Memory B cell (primary cell): ENCODE measurements at regions not wholly inside any gene's neighbourhood (a gene's known extent, or its start where the extent isn't known, plus 50 kb on each side); places are given as distances from the start of the nearest gene placed in this dataset.

Experiments
- ATAC-seq: fragments of 150-1000 bp; cut with Tn5 transposase; 2 replicates; pipeline ENCODE4 v1.10.0; 2021; ENCODE audit warnings: low read depth, mild to moderate bottlenecking, moderate library complexity
- DNase-seq, 2 donors: peaks; one replicate each; pipeline ENCODE4 v3.0.0; 2022; ENCODE audit warnings: low spot score in 2 of 2
- H3K27ac Mint-ChIP-seq: one replicate; pipeline ENCODE4 v1.8.0; 2022; ENCODE audit warnings: mild to moderate bottlenecking, moderate library complexity, mixed read lengths
- H3K27me3 Mint-ChIP-seq: one replicate; pipeline ENCODE4 v1.8.0; 2022; ENCODE audit warnings: mixed read lengths
- H3K36me3 Mint-ChIP-seq: one replicate; pipeline ENCODE4 v1.8.0; 2022; ENCODE audit warnings: mild to moderate bottlenecking, mixed read lengths
- H3K4me1 Mint-ChIP-seq: one replicate; pipeline ENCODE4 v1.8.0; 2022; ENCODE audit warnings: mixed read lengths
- H3K4me3 Mint-ChIP-seq: one replicate; pipeline ENCODE4 v1.8.0; 2022; ENCODE audit warnings: mild to moderate bottlenecking, moderate library complexity, mixed read lengths
- H3K9me3 Mint-ChIP-seq: one replicate; pipeline ENCODE4 v1.8.0; 2022; ENCODE audit warnings: mixed read lengths

DNA sequence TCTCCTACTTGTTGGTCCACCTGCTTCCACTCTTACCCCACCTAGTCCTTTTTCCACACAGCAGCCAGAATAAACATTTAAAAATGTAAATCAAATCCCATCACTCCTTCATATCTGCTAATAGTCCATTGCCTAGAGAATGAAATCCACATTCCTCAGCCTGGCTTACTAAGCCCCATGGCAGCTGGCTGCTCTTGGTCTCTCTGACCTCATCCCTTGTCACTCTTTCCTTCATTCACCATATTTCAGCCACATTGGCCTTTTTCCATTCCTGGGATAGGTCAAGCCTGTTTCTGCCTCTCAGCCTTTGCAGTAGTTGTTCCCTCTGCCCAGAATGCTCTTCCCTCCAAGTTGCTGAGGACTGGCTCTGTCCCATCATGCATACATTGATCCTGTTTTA is 512.8 kb downstream of the INSC start:
- Mint-ChIP-seq H3K36me3 (no peaks in the 10 kb centered on the region), H3K4me1 (no peaks in the 10 kb centered on the region), H3K27ac (no peak overlapping the region), H3K9me3 (peaks cover 2% of the 10 kb centered on the region), H3K27me3 (peaks cover 4% of the 10 kb centered on the region), H3K4me3 (no peak overlapping the region)
- no peak for ATAC-seq
- no peak for DNase-seq

DNA sequence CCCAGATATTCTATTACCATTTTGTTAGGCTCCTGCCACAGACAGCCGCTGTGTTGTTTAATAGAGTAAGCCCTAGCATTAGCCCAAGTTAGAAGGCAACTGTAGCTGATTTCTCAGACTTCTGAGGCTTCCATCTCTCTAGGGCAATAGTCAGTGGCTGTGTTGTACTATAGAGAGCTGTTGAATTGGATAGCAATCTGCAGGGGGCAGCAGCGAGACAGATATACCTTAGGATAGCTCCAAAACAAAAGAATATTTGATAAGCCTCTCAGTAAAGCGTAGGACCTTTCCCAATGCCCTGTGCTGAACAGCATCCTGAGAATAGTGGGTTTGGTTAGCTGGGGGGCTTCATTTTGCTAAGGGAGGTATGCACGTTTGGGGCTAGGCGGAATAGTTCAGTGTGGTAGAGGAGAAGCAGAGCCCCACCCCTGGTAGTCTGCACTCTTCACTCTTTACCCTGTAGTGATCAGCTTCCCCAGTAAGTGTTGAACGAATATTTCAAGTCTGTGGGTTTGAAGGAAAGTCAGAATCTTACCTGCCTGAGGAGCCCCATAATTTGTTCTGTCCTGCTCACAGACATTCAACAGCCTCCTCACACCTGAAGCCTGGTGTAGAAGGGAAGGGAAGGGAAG is 515.1 kb downstream of the INSC start:
- DNase-seq (no peak), ATAC-seq (no peak)
- no peaks in the 10 kb centered on the region for H3K36me3 Mint-ChIP-seq
- H3K4me3 Mint-ChIP-seq = no peak overlapping the region
- no peaks in the 10 kb centered on the region for H3K4me1 Mint-ChIP-seq
- H3K9me3 Mint-ChIP-seq = peaks cover 2% of the 10 kb centered on the region
- H3K27me3 Mint-ChIP-seq = peaks cover 4% of the 10 kb centered on the region
- no peak overlapping the region for H3K27ac Mint-ChIP-seq

DNA sequence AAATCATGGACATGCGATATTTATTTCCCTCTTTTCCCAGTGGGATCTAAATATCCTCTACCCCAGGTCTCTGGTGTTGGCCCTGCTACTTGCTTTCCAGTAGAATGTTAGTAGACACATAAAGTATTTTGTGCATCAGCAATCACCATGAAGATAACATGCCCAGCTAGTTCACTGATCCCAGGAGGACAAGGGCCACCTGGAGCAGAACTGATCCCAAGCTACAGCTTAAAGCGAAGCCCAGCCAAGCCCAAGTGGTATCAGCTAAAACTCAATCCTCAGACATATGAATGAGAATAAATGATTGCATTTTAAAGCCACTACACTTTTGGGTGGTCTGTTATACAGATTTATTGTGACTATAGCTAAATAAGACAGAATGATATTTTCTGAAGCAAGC is 516.2 kb downstream of the INSC start:
- no peaks in the 10 kb centered on the region for H3K36me3 Mint-ChIP-seq
- DNase-seq = no peak
- no peak overlapping the region for H3K4me3 Mint-ChIP-seq
- peaks cover 2% of the 10 kb centered on the region for H3K9me3 Mint-ChIP-seq
- ATAC-seq = no peak
- peaks cover 4% of the 10 kb centered on the region for H3K27me3 Mint-ChIP-seq
- H3K4me1 Mint-ChIP-seq = no peaks in the 10 kb centered on the region
- H3K27ac Mint-ChIP-seq = no peak overlapping the region

DNA sequence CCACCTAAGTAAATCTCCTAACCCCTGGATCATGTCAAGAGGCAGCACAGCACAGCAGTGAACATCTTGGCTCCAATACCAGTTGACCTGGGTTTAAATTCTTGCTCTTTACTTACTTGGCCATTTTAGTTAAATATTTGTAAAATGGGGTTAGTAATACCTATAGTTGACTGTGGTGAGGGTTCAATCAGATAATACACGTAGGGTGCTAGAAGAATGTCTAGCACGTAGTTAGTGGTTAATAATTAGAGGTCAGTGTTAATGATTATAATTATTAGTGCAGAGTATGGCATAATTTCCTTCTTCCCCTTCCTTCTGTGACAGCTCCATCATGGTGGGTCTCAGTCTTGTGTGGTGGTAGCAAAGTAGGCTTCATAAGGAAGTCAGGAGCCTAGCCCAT is 520.8 kb downstream of the INSC start:
- ATAC-seq (no peak), DNase-seq (no peak)
- Mint-ChIP-seq H3K27me3 (no peaks in the 10 kb centered on the region), H3K4me1 (no peaks in the 10 kb centered on the region), H3K4me3 (no peak overlapping the region), H3K9me3 (peaks cover 2% of the 10 kb centered on the region), H3K27ac (no peak overlapping the region), H3K36me3 (no peaks in the 10 kb centered on the region)

DNA sequence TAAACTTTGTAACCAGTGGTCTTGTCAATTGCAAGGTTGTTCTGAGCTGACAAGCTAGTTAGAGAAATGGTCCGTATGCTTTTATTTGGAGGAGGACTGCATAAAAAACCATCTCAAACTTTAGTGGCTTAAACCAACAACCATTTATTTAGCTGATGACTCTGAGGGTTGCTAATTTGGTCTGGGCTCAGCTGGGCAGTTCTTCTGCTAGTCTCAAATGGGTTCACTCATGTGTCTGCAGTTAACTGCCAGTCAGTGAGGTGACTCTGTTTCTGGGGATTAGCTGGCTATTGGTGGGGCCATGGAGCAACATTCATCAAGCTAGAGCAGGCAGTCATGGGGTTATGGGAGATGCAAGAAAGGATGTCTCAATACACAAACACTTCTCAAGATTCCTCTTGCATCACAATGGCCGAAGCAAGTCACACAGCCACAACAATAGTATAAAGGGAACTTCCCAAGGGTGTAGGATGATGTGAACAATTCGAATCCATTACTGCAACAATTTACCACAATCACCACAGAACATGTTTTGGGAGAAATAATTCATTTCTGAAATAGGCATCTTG is 521.9 kb downstream of the INSC start:
- Mint-ChIP-seq H3K27ac (no peak overlapping the region), H3K9me3 (peaks cover 2% of the 10 kb centered on the region), H3K4me1 (no peaks in the 10 kb centered on the region), H3K4me3 (no peak overlapping the region), H3K36me3 (no peaks in the 10 kb centered on the region), H3K27me3 (no peaks in the 10 kb centered on the region)
- ATAC-seq (no peak), DNase-seq (no peak)

DNA sequence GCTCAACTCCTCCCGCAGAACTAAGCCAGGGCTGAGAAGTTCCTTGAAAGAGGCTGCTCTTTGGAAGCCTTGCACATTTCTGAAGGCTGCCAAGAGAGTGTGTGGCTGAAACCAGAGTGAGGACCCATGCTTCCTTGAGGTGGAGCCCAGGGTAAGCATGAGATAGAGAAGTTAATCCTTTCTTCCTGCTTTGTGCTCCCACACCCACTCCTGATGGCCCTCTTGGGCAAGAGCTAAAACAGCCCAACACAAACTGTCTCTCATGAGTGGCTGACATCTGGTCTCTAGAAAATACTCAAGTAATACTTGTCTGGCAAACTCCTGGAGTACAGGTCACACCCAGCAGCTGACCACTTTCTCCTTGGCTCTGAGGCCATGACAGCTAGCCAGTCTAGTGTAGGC is 523.7 kb downstream of the INSC start:
- no peaks in the 10 kb centered on the region for H3K27me3 Mint-ChIP-seq
- H3K4me3 Mint-ChIP-seq = no peak overlapping the region
- peaks cover 2% of the 10 kb centered on the region for H3K9me3 Mint-ChIP-seq
- no peak for DNase-seq
- H3K27ac Mint-ChIP-seq = no peak overlapping the region
- H3K4me1 Mint-ChIP-seq = no peaks in the 10 kb centered on the region
- H3K36me3 Mint-ChIP-seq = no peaks in the 10 kb centered on the region
- ATAC-seq = no peak

DNA sequence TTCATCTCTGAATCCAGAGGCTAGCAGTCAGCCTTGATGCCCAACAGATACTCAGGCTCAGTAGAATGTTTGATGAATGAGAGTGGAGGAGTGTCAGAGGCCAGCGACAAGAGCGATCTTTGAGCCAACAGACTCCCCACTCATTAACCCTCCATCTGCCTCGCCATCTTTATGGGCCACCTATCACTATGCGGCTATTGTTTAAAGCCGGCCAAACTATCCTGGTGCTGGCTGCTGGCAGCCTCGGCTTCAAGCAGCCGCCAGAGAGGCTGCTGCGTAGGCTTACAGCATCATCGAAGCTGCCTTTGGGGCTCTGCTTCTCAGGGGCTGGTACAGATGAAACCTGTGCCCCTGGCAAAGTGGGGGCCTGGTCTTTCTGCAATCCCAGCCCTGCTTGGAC is 525.6 kb downstream of the INSC start:
- ATAC-seq (no peak), DNase-seq (no peak)
- Mint-ChIP-seq H3K36me3 (no peaks in the 10 kb centered on the region), H3K4me3 (no peak overlapping the region), H3K27ac (no peak overlapping the region), H3K9me3 (peaks cover 2% of the 10 kb centered on the region), H3K27me3 (no peaks in the 10 kb centered on the region), H3K4me1 (no peaks in the 10 kb centered on the region)

DNA sequence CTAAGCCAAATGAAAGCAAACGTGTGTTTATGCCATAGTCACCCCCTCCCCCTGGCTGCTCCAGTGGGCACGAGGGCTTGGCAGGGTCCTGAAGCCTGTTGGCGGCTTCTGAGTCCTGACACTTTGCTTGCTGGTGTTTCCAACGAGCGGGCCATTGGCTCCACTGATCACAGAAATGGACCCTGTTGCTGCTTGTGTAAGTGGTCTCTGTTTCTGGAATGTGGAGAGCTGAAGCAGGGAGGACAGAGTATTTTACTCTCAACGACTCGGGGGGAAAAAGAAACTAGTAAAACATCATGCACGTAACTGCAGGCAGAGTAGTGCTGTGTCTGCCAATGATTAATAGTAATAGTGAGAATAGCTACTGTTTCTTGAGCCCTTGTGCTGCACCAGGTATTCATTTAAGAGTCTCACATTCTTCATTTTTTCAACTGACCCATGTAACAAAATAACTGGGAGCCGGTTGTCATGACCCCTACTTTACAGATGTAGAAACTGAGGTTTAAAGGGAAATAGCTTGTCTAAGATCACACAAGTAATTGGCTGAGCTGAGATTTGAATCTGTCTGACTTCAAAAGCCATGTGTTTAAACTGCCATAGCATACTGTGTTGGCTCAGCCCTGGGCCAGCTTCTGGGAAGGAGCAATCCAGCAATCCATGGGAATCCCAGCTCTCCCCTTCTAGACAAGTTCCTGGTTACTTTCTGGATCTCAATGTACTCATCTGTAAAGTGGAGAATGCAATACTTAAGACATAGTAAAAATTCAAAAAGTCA is 526.7 kb downstream of the INSC start:
- Mint-ChIP-seq H3K36me3 (no peaks in the 10 kb centered on the region), H3K9me3 (peaks cover 4% of the 10 kb centered on the region), H3K4me3 (no peak overlapping the region), H3K4me1 (no peaks in the 10 kb centered on the region), H3K27me3 (no peaks in the 10 kb centered on the region), H3K27ac (no peak overlapping the region)
- DNase-seq (no peak), ATAC-seq (no peak)

DNA sequence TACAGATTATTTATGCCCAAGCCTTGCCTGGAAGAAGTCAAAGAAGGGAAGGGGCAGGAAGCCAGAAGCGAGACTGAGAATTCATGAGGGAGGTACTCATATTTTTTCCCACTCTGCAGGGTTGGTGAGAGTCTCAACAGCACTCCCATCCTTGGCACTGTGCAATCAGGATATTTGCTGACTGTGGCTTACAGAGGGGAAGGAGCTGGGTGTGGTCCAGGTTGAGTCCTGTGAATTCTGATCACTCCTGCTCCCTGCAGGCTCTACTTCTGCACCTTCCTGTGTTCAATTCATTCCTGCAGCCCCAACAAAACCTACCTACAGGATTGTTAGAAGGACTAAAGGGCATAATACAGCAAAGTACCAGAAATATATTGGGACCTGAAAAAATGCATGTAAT is 530.5 kb downstream of the INSC start:
- Mint-ChIP-seq H3K27me3 (peaks cover 4% of the 10 kb centered on the region), H3K36me3 (no peaks in the 10 kb centered on the region), H3K4me3 (no peak overlapping the region), H3K9me3 (peaks cover 4% of the 10 kb centered on the region), H3K4me1 (no peaks in the 10 kb centered on the region), H3K27ac (no peak overlapping the region)
- DNase-seq = no peak
- no peak for ATAC-seq

DNA sequence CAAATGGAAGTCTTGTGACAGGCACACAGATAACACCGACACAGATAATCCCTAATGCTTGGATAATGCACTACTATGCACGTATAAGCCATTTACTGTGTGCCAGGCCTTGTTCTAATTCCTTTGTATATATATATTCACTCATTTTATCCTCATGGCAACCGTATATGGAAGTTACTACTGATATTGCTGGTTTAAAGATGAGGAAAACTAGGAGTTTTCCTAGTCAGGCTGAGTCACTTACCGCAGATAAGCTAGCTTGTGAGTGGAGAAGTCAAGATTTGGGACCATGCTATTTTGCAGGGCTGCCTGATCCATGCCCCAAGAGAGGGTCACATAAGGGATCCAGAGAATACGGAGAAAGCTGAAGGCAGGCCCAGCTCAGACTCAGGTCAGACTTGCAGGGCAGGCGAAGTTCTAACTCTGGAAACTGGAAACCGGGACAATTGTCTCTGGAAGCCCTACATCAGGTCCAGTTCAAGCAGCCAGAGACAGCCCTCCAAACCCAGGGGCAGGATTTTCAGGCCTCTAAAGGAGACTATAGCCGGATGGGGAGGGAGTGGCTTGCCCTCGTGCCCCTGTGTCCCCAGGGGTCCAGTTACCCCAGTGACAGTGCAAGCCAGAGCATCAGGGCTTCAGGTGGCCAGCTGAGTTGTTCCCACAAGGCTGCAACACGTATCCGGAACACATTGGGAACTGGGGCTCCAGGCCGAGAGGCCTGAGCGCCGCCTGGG is 534.8 kb downstream of the INSC start:
- ATAC-seq = no peak
- peaks cover 4% of the 10 kb centered on the region for H3K9me3 Mint-ChIP-seq
- no peak overlapping the region for H3K27ac Mint-ChIP-seq
- H3K4me1 Mint-ChIP-seq = no peaks in the 10 kb centered on the region
- H3K36me3 Mint-ChIP-seq = no peaks in the 10 kb centered on the region
- peaks cover 12% of the 10 kb centered on the region for H3K27me3 Mint-ChIP-seq
- H3K4me3 Mint-ChIP-seq = no peak overlapping the region
- DNase-seq = no peak

DNA sequence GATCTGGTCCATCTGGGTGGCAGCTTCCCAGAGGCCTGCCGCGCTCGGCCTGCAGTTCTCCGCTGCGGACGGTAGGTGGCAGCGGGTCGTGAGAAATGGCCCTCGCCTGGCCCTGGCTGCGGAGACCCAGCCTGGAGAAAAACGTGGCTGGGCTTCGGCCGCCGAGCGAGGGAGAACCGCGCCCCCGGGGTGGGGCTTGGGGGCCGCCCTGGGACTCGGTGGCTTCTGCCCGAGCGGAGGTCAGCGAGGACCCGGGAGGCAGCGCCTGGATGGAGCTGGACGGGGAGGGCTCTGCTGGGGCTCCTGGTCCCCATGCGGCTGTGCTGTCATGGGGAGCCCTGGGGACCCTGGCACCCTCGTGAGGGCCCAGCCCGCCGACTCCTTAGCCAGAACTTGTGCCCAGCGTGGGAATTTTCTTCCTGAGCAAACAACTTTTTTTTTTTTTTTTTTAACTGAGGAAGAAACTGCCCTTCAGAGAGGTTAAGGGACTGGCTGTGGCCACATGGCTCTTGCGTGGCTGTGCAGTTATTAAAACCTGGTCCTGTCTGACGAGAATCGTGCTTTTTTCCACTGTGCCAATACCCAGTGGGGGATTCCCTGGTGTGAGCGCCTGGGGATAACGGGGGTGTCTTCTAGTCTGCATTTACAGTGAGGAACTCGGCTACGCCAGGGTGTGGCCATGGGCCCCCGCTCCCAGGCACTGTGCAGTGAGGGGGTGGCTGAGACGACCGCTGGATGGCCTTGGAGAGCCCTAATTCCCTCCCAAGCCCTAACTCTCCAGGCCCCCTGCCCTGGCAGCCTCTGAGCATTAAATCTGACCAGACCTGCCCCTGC is 535.6 kb downstream of the INSC start:
- peak; percentile 66 for ATAC-seq
- no peak overlapping the region for H3K27ac Mint-ChIP-seq

DNA sequence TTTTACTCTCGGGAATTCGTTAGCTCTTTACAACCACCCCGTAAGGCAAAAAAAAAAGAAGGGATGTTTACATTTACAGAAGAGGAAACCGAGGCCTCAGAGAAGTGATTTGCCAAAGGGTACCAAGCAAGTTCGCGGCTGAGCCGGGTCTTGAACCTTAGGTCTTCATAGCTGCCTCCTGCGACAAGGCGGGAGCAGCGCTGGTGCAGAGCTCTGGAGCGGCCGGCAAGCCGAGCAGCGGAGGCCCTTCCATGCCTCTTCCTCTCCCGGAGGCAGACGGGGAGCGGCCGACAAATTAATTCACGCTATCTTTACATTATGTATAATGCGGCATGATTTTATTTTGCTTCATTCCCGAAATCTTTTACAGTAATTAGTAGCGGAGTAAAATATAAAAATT is 536.3 kb downstream of the INSC start:
- ATAC-seq (no peak), DNase-seq (no peak)
- H3K27me3 Mint-ChIP-seq = peaks cover 12% of the 10 kb centered on the region
- no peak overlapping the region for H3K4me3 Mint-ChIP-seq
- H3K27ac Mint-ChIP-seq = no peak overlapping the region
- H3K4me1 Mint-ChIP-seq = no peaks in the 10 kb centered on the region
- H3K36me3 Mint-ChIP-seq = no peaks in the 10 kb centered on the region
- H3K9me3 Mint-ChIP-seq = peaks cover 4% of the 10 kb centered on the region

More for the DNA sequence above, 535.6 kb downstream of the INSC start:
- Mint-ChIP-seq H3K27me3 (peaks cover 12% of the 10 kb centered on the region), H3K4me1 (no peaks in the 10 kb centered on the region), H3K36me3 (no peaks in the 10 kb centered on the region), H3K4me3 (no peak overlapping the region), H3K9me3 (peaks cover 4% of the 10 kb centered on the region)
- peak; percentile 21 to 30 for DNase-seq

DNA sequence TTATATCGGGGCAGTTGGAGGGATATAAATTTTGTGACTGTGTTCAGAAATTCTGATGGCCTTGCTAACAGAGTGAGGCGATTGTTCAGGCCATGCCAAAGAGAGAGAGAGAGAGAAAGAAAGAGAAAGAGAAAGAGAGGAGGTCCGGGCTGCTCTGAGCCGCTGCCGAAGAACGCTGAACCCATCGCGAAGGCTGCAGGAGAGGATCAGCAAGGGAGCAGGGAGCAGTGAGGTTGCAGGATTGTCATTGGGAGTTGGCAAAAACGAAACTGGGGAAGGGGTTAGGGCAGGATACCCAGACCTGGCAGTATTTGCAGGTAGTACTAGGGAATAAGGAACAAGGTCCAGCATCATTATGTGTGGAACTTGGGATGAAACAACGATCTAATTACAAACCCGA is 537.1 kb downstream of the INSC start:
- no peaks in the 10 kb centered on the region for H3K36me3 Mint-ChIP-seq
- ATAC-seq (no peak), DNase-seq (no peak)
- H3K4me3 Mint-ChIP-seq = no peak overlapping the region
- H3K9me3 Mint-ChIP-seq = peaks cover 2% of the 10 kb centered on the region
- no peak overlapping the region for H3K27ac Mint-ChIP-seq
- H3K27me3 Mint-ChIP-seq = peaks cover 12% of the 10 kb centered on the region
- no peaks in the 10 kb centered on the region for H3K4me1 Mint-ChIP-seq
